ENCODE measurements at regions not wholly inside any gene's neighbourhood (a gene's known extent, or its start where the extent isn't known, plus 50 kb on each side); places are given as distances from the start of the nearest gene placed in this dataset.

GRCh38 chr13:53138376-53139036, 109.9 kb downstream of the OLFM4 start:
- Histone ChIP-seq H2BK5ac (ENCODE audit: insufficient read length, low read length) (no peak overlapping the region), H3K27ac (ENCODE audit: insufficient read length, low read depth, low read length) (no peak overlapping the region), H3K18ac (ENCODE audit: insufficient read length, low read depth, low read length) (no peak overlapping the region), H3K79me2 (ENCODE audit: insufficient read depth, low read length) (no peaks in the 10 kb centered on the region), H3T11ph (ENCODE audit: low read length) (no peak overlapping the region), H3K79me1 (ENCODE audit: insufficient read depth, low read depth, low read length, poor library complexity, severe bottlenecking) (no peaks in the 10 kb centered on the region), H3K9me3 (ENCODE audit: control insufficient read depth, low read depth, low read length) (no peaks in the 10 kb centered on the region), H4K8ac (replicated peaks; ENCODE audit: insufficient read length, low read depth, low read length) (no peak overlapping the region), H2AFZ (ENCODE audit: low read length) (no peak overlapping the region), H2BK12ac (ENCODE audit: insufficient read length, low read depth, low read length) (no peak overlapping the region), H3K4me1 (ENCODE audit: insufficient read depth, low read length) (peaks cover 2% of the 10 kb centered on the region; the same call in 1 of the 2 replicates), H4K20me1 (ENCODE audit: control insufficient read depth, insufficient read depth, insufficient read length) (no peaks in the 10 kb centered on the region), H3K14ac (ENCODE audit: insufficient read depth, low read length) (no peak overlapping the region), H4K91ac (ENCODE audit: insufficient read length, low read depth, low read length) (no peak overlapping the region), H3K23ac (ENCODE audit: insufficient read length, low read depth, low read length) (no peak overlapping the region), H2BK20ac (ENCODE audit: low read depth, low read length, poor library complexity, severe bottlenecking) (no peak overlapping the region), H3K4me2 (ENCODE audit: insufficient read depth, insufficient read length, low read length) (no peak overlapping the region), H2BK15ac (ENCODE audit: low read depth, low read length) (no peak overlapping the region), H3K27me3 (ENCODE audit: insufficient read depth, low read length) (no peaks in the 10 kb centered on the region), H3K23me2 (ENCODE audit: insufficient read length, low read depth, low read length, poor library complexity, severe bottlenecking) (no peaks in the 10 kb centered on the region), H2BK120ac (ENCODE audit: low read depth, low read length, poor library complexity, severe bottlenecking) (no peak overlapping the region), H3K9ac (ENCODE audit: extremely low read depth, insufficient read length, low read length) (no peak overlapping the region), H3K4ac (ENCODE audit: low read depth, low read length) (no peak overlapping the region), H2AK5ac (ENCODE audit: insufficient read length, low read length) (no peak overlapping the region), H4K5ac (ENCODE audit: insufficient read length, low read depth, low read length) (no peak overlapping the region), H3K56ac (ENCODE audit: insufficient read length, low read depth, low read length) (no peak overlapping the region)
- H3K36me3 Mint-ChIP-seq (ENCODE audit: insufficient read depth in 1 of 3, low read depth in 3 of 3), result no peaks in the 10 kb centered on the region
- H3K27ac Mint-ChIP-seq, result no peak overlapping the region
- H3K4me3 Mint-ChIP-seq, result no peak overlapping the region
- DNase-seq, result no peak
- TF ChIP-seq CTCF (conservative IDR thresholded peaks at IDR 0.05), result no peak
- no peaks in the 10 kb centered on the region for H3K27me3 Mint-ChIP-seq (ENCODE audit: low read depth)
- no CpG with 5 or more reads among the region's 14 CpGs for WGBS (ENCODE audit: extremely low coverage, insufficient read length, low lambda C conversion rate)
- no peaks in the 10 kb centered on the region for H3K9me3 Mint-ChIP-seq
- H3K4me1 Mint-ChIP-seq, result peaks cover 3% of the 10 kb centered on the region in 2 experiments; a peak in 2 of 4 replicates

All from H9 (cell line).